HepG2 (cell line): ENCODE measurements at regions not wholly inside any gene's neighbourhood (a gene's known extent, or its start where the extent isn't known, plus 50 kb on each side); places are given as distances from the start of the nearest gene placed in this dataset.

Experiments
- ATAC-seq: fragments of 200-7000 bp; cut with Tn5 transposase; 3 replicates; pipeline ENCODE4 v1.9.1; 2020; ENCODE audit warnings: mild to moderate bottlenecking, moderate library complexity
- BruUV-seq: library from RNA; stranded (reverse); fragments of 400-500 nt; replicated peaks from 2 replicates; lab custom pipeline; 2021; lab: Mats Ljungman, UMichigan
- CTCF ChIA-PET: fragments of 300-600 bp; formaldehyde crosslinking; extraction: SDS; loops from one replicate; lab custom pipeline; 2021; ENCODE audit warnings: low total read pairs, inconsistent platforms, low intra/inter-chr PET ratio; lab: Yijun Ruan, JAX
- POLR2A ChIA-PET: fragments of 350-600 bp; sonication (Branson Sonifier 250); formaldehyde crosslinking; loops from one replicate; lab custom pipeline; 2020; ENCODE audit warnings: antibody characterized with exemption, inconsistent platforms; lab: Yijun Ruan, JAX
- DNase-seq: peaks from one replicate; pipeline ENCODE4 v3.0.0-alpha.2; 2015; ENCODE audit warnings: low spot score
- FAIRE-seq: peaks from 3 replicates; lab custom pipeline; 2011; peaks lifted over from hg19 to GRCh38; lab: Jason Lieb, UNC
- H2AFZ ChIP-seq: one replicate; pipeline ENCODE4 v1.6.1; 2011; ENCODE audit warnings: low read length, inconsistent platforms
- H3K27ac ChIP-seq: fragments of 300-600 bp; 3 replicates; pipeline ENCODE4 v1.8.0; 2011; ENCODE audit warnings: mixed run types, mild to moderate bottlenecking, mixed read lengths, low read length, inconsistent platforms; ENCODE audit not compliant: insufficient read depth; ENCODE audit errors: extremely low read length
- H3K27me3 ChIP-seq, 2 experiments: fragments of 200-600 bp in 1 of 2; 2 replicates in 1 of 2; 3 replicates in 1 of 2; pipeline versions ENCODE4 v1.6.0 to v1.8.0; 2011; ENCODE audit warnings: low read length in 2 of 2, mild to moderate bottlenecking in 2 of 2, moderate library complexity in 2 of 2, inconsistent platforms in 1 of 2; ENCODE audit not compliant: insufficient read depth in 2 of 2, control insufficient read depth in 1 of 2
- H3K36me3 ChIP-seq, 2 experiments: fragments of 200-600 bp in 1 of 2; replicated peaks in 1 of 2; 2 replicates in 1 of 2; 3 replicates in 1 of 2; pipeline versions ENCODE4 v1.5.1 to v1.8.0; 2011; ENCODE audit warnings: low read length in 2 of 2, inconsistent platforms in 1 of 2; ENCODE audit not compliant: insufficient read depth in 2 of 2, control insufficient read depth in 1 of 2
- H3K4me1 ChIP-seq: 2 replicates; pipeline ENCODE4 v1.5.1; 2012; ENCODE audit warnings: low read length, inconsistent platforms; ENCODE audit not compliant: insufficient read depth
- H3K4me2 ChIP-seq: 2 replicates; pipeline ENCODE4 v1.6.0; 2011; ENCODE audit warnings: low read depth, low read length, inconsistent platforms
- H3K4me3 ChIP-seq, 3 experiments: fragments of 200-600 bp in 1 of 3; sonication (generic), shearing (Covaris generic) in 1 of 3; replicated peaks in 1 of 3; 2 replicates each; pipeline ENCODE4 v1.5.1; 2011 to 2016; ENCODE audit warnings: low read length in 3 of 3, inconsistent platforms in 2 of 3, low read depth in 2 of 3, mild to moderate bottlenecking in 2 of 3, control low read depth in 1 of 3, mixed read lengths in 1 of 3; ENCODE audit not compliant: insufficient read depth in 1 of 3
- H3K79me2 ChIP-seq: one replicate; pipeline ENCODE4 v1.6.1; 2011; ENCODE audit warnings: low read length, inconsistent platforms; ENCODE audit not compliant: insufficient read depth
- H3K9ac ChIP-seq: 2 replicates; pipeline ENCODE4 v1.6.0; 2011; ENCODE audit warnings: mild to moderate bottlenecking, low read depth, low read length, inconsistent platforms; ENCODE audit not compliant: insufficient read depth
- H3K9me3 ChIP-seq: 2 replicates; pipeline ENCODE4 v1.5.1; 2012; ENCODE audit warnings: mild to moderate bottlenecking, low read length
- H4K20me1 ChIP-seq: 2 replicates; pipeline ENCODE4 v1.6.0; 2011; ENCODE audit warnings: inconsistent platforms, mild to moderate bottlenecking, low read length, moderate library complexity; ENCODE audit not compliant: insufficient read depth
- IKZF1 ChIP-seq: fragments of 450-650 bp; IDR thresholded peaks from 2 replicates; pipeline ENCODE4 v1.7.1; 2016
- NPAS2 ChIP-seq: sonication (generic); formaldehyde crosslinking; IDR thresholded peaks from 2 replicates; pipeline ENCODE4 v1.8.0; 2022; ENCODE audit warnings: mild to moderate bottlenecking, missing genetic modification reagents, borderline replicate concordance
- SP5 ChIP-seq: IDR thresholded peaks from 2 replicates; pipeline ENCODE4 v1.6.1; 2016; ENCODE audit warnings: low read depth, borderline replicate concordance
- ZBTB1 ChIP-seq: sonication (generic); formaldehyde crosslinking; IDR thresholded peaks from 2 replicates; pipeline ENCODE4 v1.4.0; 2020; ENCODE audit warnings: missing genetic modification reagents, borderline replicate concordance
- ZBTB20 ChIP-seq: sonication (generic); formaldehyde crosslinking; IDR thresholded peaks from 2 replicates; pipeline ENCODE4 v1.8.1; 2023; ENCODE audit warnings: missing genetic modification reagents, low read depth, mild to moderate bottlenecking, borderline replicate concordance
- ZNF292 ChIP-seq: sonication (generic); formaldehyde crosslinking; IDR thresholded peaks from 2 replicates; pipeline ENCODE4 v1.8.1; 2022; ENCODE audit warnings: mild to moderate bottlenecking, low read depth, missing genetic modification reagents, borderline replicate concordance
- ZNF468 ChIP-seq: sonication (generic); formaldehyde crosslinking; IDR thresholded peaks from 2 replicates; pipeline ENCODE4 v1.8.0; 2022; ENCODE audit warnings: mild to moderate bottlenecking, moderate library complexity, missing genetic modification reagents
- ZNF619 ChIP-seq: sonication (generic); formaldehyde crosslinking; IDR thresholded peaks from 2 replicates; pipeline ENCODE4 v1.4.0; 2020; ENCODE audit warnings: mild to moderate bottlenecking, missing genetic modification reagents
- WGBS: methylation state at CpG from one replicate; pipeline ENCODE4 v1.1.6; 2017; ENCODE audit warnings: low lambda C conversion rate; 5-methylcytosine and 5-hydroxymethylcytosine counted together
- in situ Hi-C: cut with HindIII; loops from 2 replicates; pipeline ENCODE4 v1.10.0; 2017; ENCODE audit warnings: low pct_unique_long_range_greater_than_20kb; ENCODE audit not compliant: extremely low pct_ligation_motif_present
- intact Hi-C: fragments of 100-400 bp; cut with micrococcal nuclease; formaldehyde crosslinking; loops from one replicate; pipeline ENCODE4 v1.10.0; 2022; ENCODE audit not compliant: unreplicated experiment
- TF ChIP-seq, protein P1 (sequence below), 2 experiments: sonication (generic) in 1 of 2; formaldehyde crosslinking in 1 of 2; IDR thresholded peaks; 2 replicates each; pipeline versions ENCODE4 v1.4.0 to v1.6.1; 2018 to 2020; ENCODE audit warnings: missing genetic modification reagents in 2 of 2, borderline replicate concordance in 1 of 2, low read depth in 1 of 2, mild to moderate bottlenecking in 1 of 2, missing biosample characterization in 1 of 2
- TF ChIP-seq, protein P2 (sequence below): IDR thresholded peaks from 2 replicates; pipeline ENCODE4 v1.6.1; 2016

DNA sequence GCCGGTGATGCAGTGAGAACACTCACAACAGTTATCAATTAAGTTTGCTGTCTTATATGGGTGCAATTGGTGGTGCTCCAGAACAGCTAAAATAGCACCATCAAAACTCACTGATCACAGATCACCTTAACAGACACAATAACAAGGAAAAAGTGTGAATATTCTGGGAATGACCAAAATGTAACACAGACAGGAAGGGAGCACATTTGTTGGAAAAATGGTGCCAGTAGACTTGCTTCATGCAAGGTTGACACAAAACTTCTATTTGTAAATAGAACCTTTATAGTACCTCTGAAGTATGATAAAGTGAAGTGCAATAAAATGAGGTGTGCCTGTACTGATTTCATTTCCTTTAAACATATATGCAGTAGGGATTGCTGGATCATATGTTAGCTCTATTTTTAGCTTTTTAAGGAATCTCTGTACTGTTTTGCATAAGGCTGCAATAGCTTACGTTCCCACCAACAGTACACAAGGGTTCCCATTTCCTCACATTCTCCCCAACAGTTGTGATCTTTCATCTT is 56.7 kb upstream of the GLYATL1B start:
- POLR2A ChIA-PET = no interaction called here
- Histone ChIP-seq H3K27ac (no peak overlapping the region), H4K20me1 (no peaks in the 10 kb centered on the region), H3K4me1 (peaks cover 10% of the 10 kb centered on the region), H3K79me2 (no peaks in the 10 kb centered on the region), H3K9me3 (no peaks in the 10 kb centered on the region), H2AFZ (no peak overlapping the region), H3K4me3 (no peak overlapping the region), H3K9ac (no peak overlapping the region), H3K4me2 (no peak overlapping the region), H3K36me3 (no peaks in the 10 kb centered on the region), H3K27me3 (no peaks in the 10 kb centered on the region)
- no peak for DNase-seq
- intact Hi-C loops (no loop called here), in situ Hi-C loops (no loop called here)
- no peak for FAIRE-seq
- BruUV-seq = no TSS peak
- CTCF ChIA-PET = no interaction called here
- ATAC-seq = no peak
- WGBS = 57% methylated on average over 2 of the region's 2 CpGs
- TF ChIP-seq, protein P1, sequence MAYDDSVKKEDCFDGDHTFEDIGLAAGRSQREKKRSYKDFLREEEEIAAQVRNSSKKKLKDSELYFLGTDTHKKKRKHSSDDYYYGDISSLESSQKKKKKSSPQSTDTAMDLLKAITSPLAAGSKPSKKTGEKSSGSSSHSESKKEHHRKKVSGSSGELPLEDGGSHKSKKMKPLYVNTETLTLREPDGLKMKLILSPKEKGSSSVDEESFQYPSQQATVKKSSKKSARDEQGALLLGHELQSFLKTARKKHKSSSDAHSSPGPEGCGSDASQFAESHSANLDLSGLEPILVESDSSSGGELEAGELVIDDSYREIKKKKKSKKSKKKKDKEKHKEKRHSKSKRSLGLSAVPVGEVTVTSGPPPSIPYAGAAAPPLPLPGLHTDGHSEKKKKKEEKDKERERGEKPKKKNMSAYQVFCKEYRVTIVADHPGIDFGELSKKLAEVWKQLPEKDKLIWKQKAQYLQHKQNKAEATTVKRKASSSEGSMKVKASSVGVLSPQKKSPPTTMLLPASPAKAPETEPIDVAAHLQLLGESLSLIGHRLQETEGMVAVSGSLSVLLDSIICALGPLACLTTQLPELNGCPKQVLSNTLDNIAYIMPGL (CRISPR knock-in tag; IDR thresholded peaks at IDR 0.05; ENCODE audit: borderline replicate concordance in 1 of 2, low read depth in 1 of 2) = no peak
- TF ChIP-seq ZNF619 (no peak), SP5 (CRISPR knock-in tag) (no peak), NPAS2 (CRISPR knock-in tag) (no peak), ZNF468 (no peak), ZBTB20 (CRISPR knock-in tag) (no peak), ZNF292 (CRISPR knock-in tag) (no peak), IKZF1 (no peak), ZBTB1 (CRISPR knock-in tag) (no peak)
- TF ChIP-seq, protein P2, sequence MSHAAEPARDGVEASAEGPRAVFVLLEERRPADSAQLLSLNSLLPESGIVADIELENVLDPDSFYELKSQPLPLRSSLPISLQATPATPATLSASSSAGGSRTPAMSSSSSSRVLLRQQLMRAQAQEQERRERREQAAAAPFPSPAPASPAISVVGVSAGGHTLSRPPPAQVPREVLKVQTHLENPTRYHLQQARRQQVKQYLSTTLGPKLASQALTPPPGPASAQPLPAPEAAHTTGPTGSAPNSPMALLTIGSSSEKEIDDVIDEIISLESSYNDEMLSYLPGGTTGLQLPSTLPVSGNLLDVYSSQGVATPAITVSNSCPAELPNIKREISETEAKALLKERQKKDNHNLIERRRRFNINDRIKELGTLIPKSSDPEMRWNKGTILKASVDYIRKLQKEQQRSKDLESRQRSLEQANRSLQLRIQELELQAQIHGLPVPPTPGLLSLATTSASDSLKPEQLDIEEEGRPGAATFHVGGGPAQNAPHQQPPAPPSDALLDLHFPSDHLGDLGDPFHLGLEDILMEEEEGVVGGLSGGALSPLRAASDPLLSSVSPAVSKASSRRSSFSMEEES (CRISPR knock-in tag) = no peak
- TF ChIP-seq, all 625 proteins: peak for 0
